COR-L47 (cell line): ENCODE measurements at regions not wholly inside any gene's neighbourhood (a gene's known extent, or its start where the extent isn't known, plus 50 kb on each side); places are given as distances from the start of the nearest gene placed in this dataset.

Experiments used
- DNase-seq: peaks from one replicate; lab custom pipeline; 2025; lab: John Stamatoyannopoulos, UW

- peak; percentile 89 for DNase-seq
Observed at GRCh38 chr17:81345228-81346089, 49.8 kb upstream of the BAHCC1 start.
